PC-3 (cell line): ENCODE measurements at regions not wholly inside any gene's neighbourhood (a gene's known extent, or its start where the extent isn't known, plus 50 kb on each side); places are given as distances from the start of the nearest gene placed in this dataset.

Source experiments
- CTCF ChIP-seq: fragments of 300-600 bp; sonication (generic); conservative IDR thresholded peaks from 2 replicates; pipeline ENCODE4 v1.5.1; 2017; ENCODE audit warnings: antibody characterized with exemption, low read depth, mild to moderate bottlenecking, low read length
- EZH2 ChIP-seq: fragments of 300-600 bp; sonication (generic); IDR thresholded peaks from one replicate; pipeline ENCODE4 v1.6.1; 2017; ENCODE audit warnings: antibody characterized with exemption, mild to moderate bottlenecking, low read length; ENCODE audit not compliant: unreplicated experiment

GRCh38 chr13:34241332-34241731, 423.4 kb downstream of the RFC3 start:
- TF ChIP-seq CTCF (no peak), EZH2 (no peak)
